GM23338 (cell line): ENCODE measurements at regions not wholly inside any gene's neighbourhood (a gene's known extent, or its start where the extent isn't known, plus 50 kb on each side); places are given as distances from the start of the nearest gene placed in this dataset.

Source experiments
- ATAC-seq: fragments of 200-7000 bp; cut with Tn5 transposase; 3 replicates; pipeline ENCODE4 v1.9.1; 2020
- DNase-seq: peaks from one replicate; pipeline ENCODE4 v3.0.0-alpha.2; 2015; ENCODE audit warnings: low spot score
- H2AFZ ChIP-seq: fragments of 200-600 bp; sonication (generic); 2 replicates; pipeline ENCODE4 v1.8.0; 2016; ENCODE audit warnings: antibody characterized with exemption, mild to moderate bottlenecking, moderate library complexity
- H3F3A ChIP-seq: fragments of 200-600 bp; sonication (generic); replicated peaks from 2 replicates; pipeline ENCODE4 v1.8.0; 2017; ENCODE audit warnings: antibody characterized with exemption, mixed run types, low read depth
- H3K27ac ChIP-seq: fragments of 200-600 bp; sonication (generic); 2 replicates; pipeline ENCODE4 v1.6.1; 2016; ENCODE audit warnings: low read depth
- H3K27me3 ChIP-seq: fragments of 200-600 bp; sonication (generic); 2 replicates; pipeline ENCODE4 v1.8.0; 2016; ENCODE audit warnings: mild to moderate bottlenecking, mixed run types, moderate library complexity; ENCODE audit not compliant: insufficient read depth
- H3K36me3 ChIP-seq: fragments of 200-600 bp; sonication (generic); 2 replicates; pipeline ENCODE4 v1.8.0; 2016; ENCODE audit warnings: mild to moderate bottlenecking; ENCODE audit not compliant: insufficient read depth
- H3K4me1 ChIP-seq: fragments of 200-600 bp; sonication (generic); 2 replicates; pipeline ENCODE4 v1.8.0; 2016; ENCODE audit warnings: mild to moderate bottlenecking, moderate library complexity; ENCODE audit not compliant: insufficient read depth
- H3K4me2 ChIP-seq: fragments of 200-600 bp; sonication (generic); 2 replicates; pipeline ENCODE4 v1.7.1; 2017; ENCODE audit warnings: mixed run types
- H3K4me3 ChIP-seq: fragments of 200-600 bp; sonication (generic); 2 replicates; pipeline ENCODE4 v1.6.1; 2016; ENCODE audit warnings: mixed run types
- H3K79me2 ChIP-seq: fragments of 200-600 bp; sonication (generic); replicated peaks from 2 replicates; pipeline ENCODE4 v1.8.0; 2017; ENCODE audit warnings: mild to moderate bottlenecking; ENCODE audit not compliant: insufficient read depth
- H3K9me2 ChIP-seq: fragments of 200-600 bp; sonication (generic); 2 replicates; pipeline ENCODE4 v1.8.0; 2017; ENCODE audit not compliant: insufficient read depth
- H4K20me1 ChIP-seq: fragments of 200-600 bp; sonication (generic); replicated peaks from 2 replicates; pipeline ENCODE4 v1.8.0; 2017; ENCODE audit warnings: mild to moderate bottlenecking; ENCODE audit not compliant: insufficient read depth
- H3K27ac Mint-ChIP-seq: 2 replicates; pipeline ENCODE4 v1.8.0; 2020; ENCODE audit warnings: inconsistent platforms, mild to moderate bottlenecking, moderate library complexity, mixed read lengths
- H3K27me3 Mint-ChIP-seq: 3 replicates; pipeline ENCODE4 v1.8.0; 2022; ENCODE audit warnings: low read depth, mild to moderate bottlenecking, moderate library complexity, mixed read lengths, inconsistent platforms; ENCODE audit not compliant: insufficient read depth, poor library complexity
- H3K36me3 Mint-ChIP-seq: 3 replicates; pipeline ENCODE4 v1.8.0; 2021; ENCODE audit warnings: low read depth, mild to moderate bottlenecking, inconsistent platforms, moderate library complexity, mixed read lengths
- H3K4me1 Mint-ChIP-seq: 3 replicates; pipeline ENCODE4 v1.8.0; 2020; ENCODE audit warnings: mild to moderate bottlenecking, inconsistent platforms, mixed read lengths
- H3K4me3 Mint-ChIP-seq: 3 replicates; pipeline ENCODE4 v1.8.0; 2021; ENCODE audit warnings: moderate library complexity, mild to moderate bottlenecking, inconsistent platforms, mixed read lengths
- H3K9me3 Mint-ChIP-seq: 3 replicates; pipeline ENCODE4 v1.8.0; 2020; ENCODE audit warnings: moderate library complexity, mild to moderate bottlenecking, inconsistent platforms, mixed read lengths
- CREB1 ChIP-seq: fragments of 250-450 bp; sonication (Bioruptor Pico); IDR thresholded peaks from 2 replicates; pipeline ENCODE4 v1.5.0; 2020; ENCODE audit warnings: low read depth, mild to moderate bottlenecking, moderate library complexity
- EZH2 ChIP-seq: fragments of 200-600 bp; sonication (generic); IDR thresholded peaks from one replicate; pipeline ENCODE4 v1.8.0; 2017; ENCODE audit warnings: antibody characterized with exemption, mild to moderate bottlenecking, low read depth; ENCODE audit not compliant: unreplicated experiment
- NANOG ChIP-seq: IDR thresholded peaks from 2 replicates; pipeline ENCODE4 v1.6.1; 2016; ENCODE audit warnings: antibody characterized with exemption, borderline replicate concordance
- POLR2AphosphoS5 ChIP-seq: IDR thresholded peaks from 2 replicates; pipeline ENCODE4 v1.6.1; 2016; ENCODE audit warnings: antibody characterized with exemption, low read depth
- STAT1 ChIP-seq: IDR thresholded peaks from one replicate; pipeline ENCODE4 v1.6.1; 2016; ENCODE audit warnings: antibody characterized with exemption; ENCODE audit not compliant: unreplicated experiment
- ZNF114 ChIP-seq: fragments of 250-450 bp; sonication (Bioruptor Pico); IDR thresholded peaks from 2 replicates; pipeline ENCODE4 v1.5.0; 2020; ENCODE audit warnings: mild to moderate bottlenecking, moderate library complexity
- TF ChIP-seq, protein P1 (sequence below), 2 experiments: fragments of 200-600 bp in 1 of 2; sonication (generic) in 1 of 2; conservative IDR thresholded peaks; 2 replicates each; pipeline versions ENCODE4 v1.5.1 to v1.6.1; 2016 to 2017; ENCODE audit warnings: antibody characterized with exemption in 2 of 2, low read depth in 2 of 2, mild to moderate bottlenecking in 2 of 2, moderate library complexity in 1 of 2
- TF ChIP-seq, protein P2 (sequence below): IDR thresholded peaks from 2 replicates; pipeline ENCODE4 v1.6.1; 2016; ENCODE audit warnings: antibody characterized with exemption
- TF ChIP-seq, protein P3 (sequence below): IDR thresholded peaks from one replicate; pipeline ENCODE4 v1.6.1; 2018; ENCODE audit warnings: antibody characterized with exemption; ENCODE audit not compliant: unreplicated experiment
- TF ChIP-seq, protein P4 (sequence below): fragments of 250-450 bp; sonication (Bioruptor Pico); IDR thresholded peaks from 2 replicates; pipeline ENCODE4 v1.5.0; 2020; ENCODE audit warnings: mild to moderate bottlenecking, moderate library complexity

DNA sequence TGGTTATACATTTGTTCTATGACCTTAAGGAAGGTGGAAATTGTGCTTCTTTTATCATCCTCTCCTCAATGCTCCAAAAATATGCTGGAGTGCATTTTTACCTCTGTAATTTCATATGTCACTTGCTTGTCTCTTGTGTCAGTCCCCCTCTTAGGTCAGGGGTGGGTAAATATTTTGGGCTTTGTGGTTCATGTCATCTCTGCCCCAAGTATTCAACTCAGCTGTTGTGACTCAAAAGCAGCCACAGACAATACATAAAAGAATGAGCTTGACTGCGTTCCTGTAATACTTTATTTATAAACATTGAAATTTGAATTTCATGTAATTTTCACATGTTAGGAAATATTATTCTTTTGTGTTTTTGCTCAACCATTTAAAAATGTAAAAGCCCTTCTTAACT lies 60.4 kb upstream of the SLC24A5 start:
- H3K27me3 Mint-ChIP-seq = peaks cover 2% of the 10 kb centered on the region
- no peak for ATAC-seq
- peaks cover 7% of the 10 kb centered on the region; the same call in 1 of the 3 replicates for H3K4me1 Mint-ChIP-seq
- Histone ChIP-seq H2AFZ (no peak overlapping the region), H3K79me2 (no peaks in the 10 kb centered on the region), H3F3A (no peaks in the 10 kb centered on the region), H3K4me1 (0 out of 2 replicates have a peak, but pooled peaks cover 5% of the 10 kb centered on the region), H3K36me3 (no peaks in the 10 kb centered on the region), H3K27ac (no peak overlapping the region), H3K4me2 (no peak overlapping the region), H4K20me1 (no peaks in the 10 kb centered on the region), H3K27me3 (no peaks in the 10 kb centered on the region), H3K9me2 (peaks cover 17% of the 10 kb centered on the region), H3K4me3 (no peak overlapping the region)
- no peak overlapping the region for H3K27ac Mint-ChIP-seq
- DNase-seq = no peak
- H3K4me3 Mint-ChIP-seq = no peak overlapping the region
- H3K9me3 Mint-ChIP-seq = peaks cover 4% of the 10 kb centered on the region; the same call in 1 of the 3 replicates
- TF ChIP-seq CREB1 (CRISPR knock-in tag) (no peak), NANOG (no peak), EZH2 (no peak), STAT1 (no peak), POLR2AphosphoS5 (no peak), ZNF114 (no peak)
- TF ChIP-seq, protein P1, sequence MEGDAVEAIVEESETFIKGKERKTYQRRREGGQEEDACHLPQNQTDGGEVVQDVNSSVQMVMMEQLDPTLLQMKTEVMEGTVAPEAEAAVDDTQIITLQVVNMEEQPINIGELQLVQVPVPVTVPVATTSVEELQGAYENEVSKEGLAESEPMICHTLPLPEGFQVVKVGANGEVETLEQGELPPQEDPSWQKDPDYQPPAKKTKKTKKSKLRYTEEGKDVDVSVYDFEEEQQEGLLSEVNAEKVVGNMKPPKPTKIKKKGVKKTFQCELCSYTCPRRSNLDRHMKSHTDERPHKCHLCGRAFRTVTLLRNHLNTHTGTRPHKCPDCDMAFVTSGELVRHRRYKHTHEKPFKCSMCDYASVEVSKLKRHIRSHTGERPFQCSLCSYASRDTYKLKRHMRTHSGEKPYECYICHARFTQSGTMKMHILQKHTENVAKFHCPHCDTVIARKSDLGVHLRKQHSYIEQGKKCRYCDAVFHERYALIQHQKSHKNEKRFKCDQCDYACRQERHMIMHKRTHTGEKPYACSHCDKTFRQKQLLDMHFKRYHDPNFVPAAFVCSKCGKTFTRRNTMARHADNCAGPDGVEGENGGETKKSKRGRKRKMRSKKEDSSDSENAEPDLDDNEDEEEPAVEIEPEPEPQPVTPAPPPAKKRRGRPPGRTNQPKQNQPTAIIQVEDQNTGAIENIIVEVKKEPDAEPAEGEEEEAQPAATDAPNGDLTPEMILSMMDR (conservative IDR thresholded peaks at IDR 0.05; ENCODE audit: low read depth in 2 of 2) = no peak
- TF ChIP-seq, protein P2, sequence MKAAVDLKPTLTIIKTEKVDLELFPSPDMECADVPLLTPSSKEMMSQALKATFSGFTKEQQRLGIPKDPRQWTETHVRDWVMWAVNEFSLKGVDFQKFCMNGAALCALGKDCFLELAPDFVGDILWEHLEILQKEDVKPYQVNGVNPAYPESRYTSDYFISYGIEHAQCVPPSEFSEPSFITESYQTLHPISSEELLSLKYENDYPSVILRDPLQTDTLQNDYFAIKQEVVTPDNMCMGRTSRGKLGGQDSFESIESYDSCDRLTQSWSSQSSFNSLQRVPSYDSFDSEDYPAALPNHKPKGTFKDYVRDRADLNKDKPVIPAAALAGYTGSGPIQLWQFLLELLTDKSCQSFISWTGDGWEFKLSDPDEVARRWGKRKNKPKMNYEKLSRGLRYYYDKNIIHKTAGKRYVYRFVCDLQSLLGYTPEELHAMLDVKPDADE = no peak
- TF ChIP-seq, protein P3, sequence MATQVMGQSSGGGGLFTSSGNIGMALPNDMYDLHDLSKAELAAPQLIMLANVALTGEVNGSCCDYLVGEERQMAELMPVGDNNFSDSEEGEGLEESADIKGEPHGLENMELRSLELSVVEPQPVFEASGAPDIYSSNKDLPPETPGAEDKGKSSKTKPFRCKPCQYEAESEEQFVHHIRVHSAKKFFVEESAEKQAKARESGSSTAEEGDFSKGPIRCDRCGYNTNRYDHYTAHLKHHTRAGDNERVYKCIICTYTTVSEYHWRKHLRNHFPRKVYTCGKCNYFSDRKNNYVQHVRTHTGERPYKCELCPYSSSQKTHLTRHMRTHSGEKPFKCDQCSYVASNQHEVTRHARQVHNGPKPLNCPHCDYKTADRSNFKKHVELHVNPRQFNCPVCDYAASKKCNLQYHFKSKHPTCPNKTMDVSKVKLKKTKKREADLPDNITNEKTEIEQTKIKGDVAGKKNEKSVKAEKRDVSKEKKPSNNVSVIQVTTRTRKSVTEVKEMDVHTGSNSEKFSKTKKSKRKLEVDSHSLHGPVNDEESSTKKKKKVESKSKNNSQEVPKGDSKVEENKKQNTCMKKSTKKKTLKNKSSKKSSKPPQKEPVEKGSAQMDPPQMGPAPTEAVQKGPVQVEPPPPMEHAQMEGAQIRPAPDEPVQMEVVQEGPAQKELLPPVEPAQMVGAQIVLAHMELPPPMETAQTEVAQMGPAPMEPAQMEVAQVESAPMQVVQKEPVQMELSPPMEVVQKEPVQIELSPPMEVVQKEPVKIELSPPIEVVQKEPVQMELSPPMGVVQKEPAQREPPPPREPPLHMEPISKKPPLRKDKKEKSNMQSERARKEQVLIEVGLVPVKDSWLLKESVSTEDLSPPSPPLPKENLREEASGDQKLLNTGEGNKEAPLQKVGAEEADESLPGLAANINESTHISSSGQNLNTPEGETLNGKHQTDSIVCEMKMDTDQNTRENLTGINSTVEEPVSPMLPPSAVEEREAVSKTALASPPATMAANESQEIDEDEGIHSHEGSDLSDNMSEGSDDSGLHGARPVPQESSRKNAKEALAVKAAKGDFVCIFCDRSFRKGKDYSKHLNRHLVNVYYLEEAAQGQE = no peak
- TF ChIP-seq, protein P4, sequence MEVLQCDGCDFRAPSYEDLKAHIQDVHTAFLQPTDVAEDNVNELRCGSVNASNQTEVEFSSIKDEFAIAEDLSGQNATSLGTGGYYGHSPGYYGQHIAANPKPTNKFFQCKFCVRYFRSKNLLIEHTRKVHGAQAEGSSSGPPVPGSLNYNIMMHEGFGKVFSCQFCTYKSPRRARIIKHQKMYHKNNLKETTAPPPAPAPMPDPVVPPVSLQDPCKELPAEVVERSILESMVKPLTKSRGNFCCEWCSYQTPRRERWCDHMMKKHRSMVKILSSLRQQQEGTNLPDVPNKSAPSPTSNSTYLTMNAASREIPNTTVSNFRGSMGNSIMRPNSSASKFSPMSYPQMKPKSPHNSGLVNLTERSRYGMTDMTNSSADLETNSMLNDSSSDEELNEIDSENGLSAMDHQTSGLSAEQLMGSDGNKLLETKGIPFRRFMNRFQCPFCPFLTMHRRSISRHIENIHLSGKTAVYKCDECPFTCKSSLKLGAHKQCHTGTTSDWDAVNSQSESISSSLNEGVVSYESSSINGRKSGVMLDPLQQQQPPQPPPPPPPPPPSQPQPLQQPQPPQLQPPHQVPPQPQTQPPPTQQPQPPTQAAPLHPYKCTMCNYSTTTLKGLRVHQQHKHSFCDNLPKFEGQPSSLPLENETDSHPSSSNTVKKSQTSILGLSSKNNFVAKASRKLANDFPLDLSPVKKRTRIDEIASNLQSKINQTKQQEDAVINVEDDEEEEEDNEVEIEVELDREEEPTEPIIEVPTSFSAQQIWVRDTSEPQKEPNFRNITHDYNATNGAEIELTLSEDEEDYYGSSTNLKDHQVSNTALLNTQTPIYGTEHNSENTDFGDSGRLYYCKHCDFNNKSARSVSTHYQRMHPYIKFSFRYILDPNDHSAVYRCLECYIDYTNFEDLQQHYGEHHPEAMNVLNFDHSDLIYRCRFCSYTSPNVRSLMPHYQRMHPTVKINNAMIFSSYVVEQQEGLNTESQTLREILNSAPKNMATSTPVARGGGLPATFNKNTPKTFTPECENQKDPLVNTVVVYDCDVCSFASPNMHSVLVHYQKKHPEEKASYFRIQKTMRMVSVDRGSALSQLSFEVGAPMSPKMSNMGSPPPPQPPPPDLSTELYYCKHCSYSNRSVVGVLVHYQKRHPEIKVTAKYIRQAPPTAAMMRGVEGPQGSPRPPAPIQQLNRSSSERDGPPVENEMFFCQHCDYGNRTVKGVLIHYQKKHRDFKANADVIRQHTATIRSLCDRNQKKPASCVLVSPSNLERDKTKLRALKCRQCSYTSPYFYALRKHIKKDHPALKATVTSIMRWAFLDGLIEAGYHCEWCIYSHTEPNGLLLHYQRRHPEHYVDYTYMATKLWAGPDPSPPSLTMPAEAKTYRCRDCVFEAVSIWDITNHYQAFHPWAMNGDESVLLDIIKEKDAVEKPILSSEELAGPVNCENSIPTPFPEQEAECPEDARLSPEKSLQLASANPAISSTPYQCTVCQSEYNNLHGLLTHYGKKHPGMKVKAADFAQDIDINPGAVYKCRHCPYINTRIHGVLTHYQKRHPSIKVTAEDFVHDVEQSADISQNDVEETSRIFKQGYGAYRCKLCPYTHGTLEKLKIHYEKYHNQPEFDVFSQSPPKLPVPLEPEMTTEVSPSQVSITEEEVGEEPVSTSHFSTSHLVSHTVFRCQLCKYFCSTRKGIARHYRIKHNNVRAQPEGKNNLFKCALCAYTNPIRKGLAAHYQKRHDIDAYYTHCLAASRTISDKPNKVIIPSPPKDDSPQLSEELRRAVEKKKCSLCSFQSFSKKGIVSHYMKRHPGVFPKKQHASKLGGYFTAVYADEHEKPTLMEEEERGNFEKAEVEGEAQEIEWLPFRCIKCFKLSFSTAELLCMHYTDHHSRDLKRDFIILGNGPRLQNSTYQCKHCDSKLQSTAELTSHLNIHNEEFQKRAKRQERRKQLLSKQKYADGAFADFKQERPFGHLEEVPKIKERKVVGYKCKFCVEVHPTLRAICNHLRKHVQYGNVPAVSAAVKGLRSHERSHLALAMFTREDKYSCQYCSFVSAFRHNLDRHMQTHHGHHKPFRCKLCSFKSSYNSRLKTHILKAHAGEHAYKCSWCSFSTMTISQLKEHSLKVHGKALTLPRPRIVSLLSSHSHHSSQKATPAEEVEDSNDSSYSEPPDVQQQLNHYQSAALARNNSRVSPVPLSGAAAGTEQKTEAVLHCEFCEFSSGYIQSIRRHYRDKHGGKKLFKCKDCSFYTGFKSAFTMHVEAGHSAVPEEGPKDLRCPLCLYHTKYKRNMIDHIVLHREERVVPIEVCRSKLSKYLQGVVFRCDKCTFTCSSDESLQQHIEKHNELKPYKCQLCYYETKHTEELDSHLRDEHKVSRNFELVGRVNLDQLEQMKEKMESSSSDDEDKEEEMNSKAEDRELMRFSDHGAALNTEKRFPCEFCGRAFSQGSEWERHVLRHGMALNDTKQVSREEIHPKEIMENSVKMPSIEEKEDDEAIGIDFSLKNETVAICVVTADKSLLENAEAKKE (CRISPR knock-in tag) = no peak
- H3K36me3 Mint-ChIP-seq = 0 out of 3 replicates have a peak, but pooled peaks cover 2% of the 10 kb centered on the region
